ENCODE measurements at regions not wholly inside any gene's neighbourhood (a gene's known extent, or its start where the extent isn't known, plus 50 kb on each side); places are given as distances from the start of the nearest gene placed in this dataset.

- no peak overlapping the region for H2AFZ ChIP-seq (ENCODE audit: low read depth, low read length)
- H3K9me3 ChIP-seq (replicated peaks; ENCODE audit: control insufficient read depth, insufficient read depth, low read depth, low read length), result no peaks in the 10 kb centered on the region
- ChIA-PET POLR2A (no interaction called here), CTCF (ENCODE audit: low intra/inter-chr PET ratio) (no interaction called here)
- no peak overlapping the region for H3K4me3 ChIP-seq
- H3K4me1 ChIP-seq (replicated peaks in 1 of 2; ENCODE audit: control insufficient read depth in 2 of 2, insufficient read depth in 2 of 2, low read length in 2 of 2), result no peaks in the 10 kb centered on the region
- no TSS peak for BruUV-seq (replicated peaks)
- in situ Hi-C loops (cut with MboI) (no loop called here), intact Hi-C loops (cut with micrococcal nuclease) (no loop called here)
- H3K36me3 ChIP-seq (ENCODE audit: control insufficient read depth, insufficient read depth, low read length), result no peaks in the 10 kb centered on the region
- DNase-seq (ENCODE audit: extremely low read depth in 1 of 4, low spot score in 3 of 4) (no peak), FAIRE-seq (no peak), ATAC-seq (no peak)
- H3K9ac ChIP-seq (ENCODE audit: insufficient read depth in 1 of 2, low read depth in 2 of 2, low read length in 2 of 2), result no peak overlapping the region
- no peaks in the 10 kb centered on the region for H3K79me2 ChIP-seq (ENCODE audit: control insufficient read depth, insufficient read depth, low read length)
- no peaks in the 10 kb centered on the region for H4K20me1 ChIP-seq (replicated peaks; ENCODE audit: control insufficient read depth, insufficient read depth, low read length)
- H3K4me2 ChIP-seq (ENCODE audit: insufficient read depth, low read length), result no peak overlapping the region
- no peak overlapping the region for H3K27ac ChIP-seq (ENCODE audit: extremely low read depth, low read depth, low read length)
- H3K9me1 ChIP-seq (ENCODE audit: control insufficient read depth, insufficient read depth, low read length), result no peaks in the 10 kb centered on the region
- peaks cover 20 to 29% of the 10 kb centered on the region in 2 experiments; a peak in 4 of 5 replicates for H3K27me3 ChIP-seq (ENCODE audit: control insufficient read depth in 2 of 2, insufficient read depth in 2 of 2, low read length in 2 of 2)
- 9% methylated on average over 5 of the region's 5 CpGs for WGBS (ENCODE audit: insufficient coverage, low coverage, missing lambda C conversion rate)
- TF ChIP-seq ZFP36 (IDR thresholded peaks at IDR 0.05; ENCODE audit: low read depth, low read length, partially characterized antibody) (no peak), ARNT (IDR thresholded peaks at IDR 0.05) (no peak), HMGXB4 (CRISPR knock-in tag; IDR thresholded peaks at IDR 0.05) (no peak), U2AF2 (optimal IDR thresholded peaks at IDR 0.05; ENCODE audit: low read depth, low read length) (no peak), SMARCA5 (IDR thresholded peaks at IDR 0.05) (no peak), SMARCE1 (IDR thresholded peaks at IDR 0.05) (no peak), CHD7 (IDR thresholded peaks at IDR 0.05; ENCODE audit: low read depth, low read length) (no peak)
- TF ChIP-seq, protein P1, sequence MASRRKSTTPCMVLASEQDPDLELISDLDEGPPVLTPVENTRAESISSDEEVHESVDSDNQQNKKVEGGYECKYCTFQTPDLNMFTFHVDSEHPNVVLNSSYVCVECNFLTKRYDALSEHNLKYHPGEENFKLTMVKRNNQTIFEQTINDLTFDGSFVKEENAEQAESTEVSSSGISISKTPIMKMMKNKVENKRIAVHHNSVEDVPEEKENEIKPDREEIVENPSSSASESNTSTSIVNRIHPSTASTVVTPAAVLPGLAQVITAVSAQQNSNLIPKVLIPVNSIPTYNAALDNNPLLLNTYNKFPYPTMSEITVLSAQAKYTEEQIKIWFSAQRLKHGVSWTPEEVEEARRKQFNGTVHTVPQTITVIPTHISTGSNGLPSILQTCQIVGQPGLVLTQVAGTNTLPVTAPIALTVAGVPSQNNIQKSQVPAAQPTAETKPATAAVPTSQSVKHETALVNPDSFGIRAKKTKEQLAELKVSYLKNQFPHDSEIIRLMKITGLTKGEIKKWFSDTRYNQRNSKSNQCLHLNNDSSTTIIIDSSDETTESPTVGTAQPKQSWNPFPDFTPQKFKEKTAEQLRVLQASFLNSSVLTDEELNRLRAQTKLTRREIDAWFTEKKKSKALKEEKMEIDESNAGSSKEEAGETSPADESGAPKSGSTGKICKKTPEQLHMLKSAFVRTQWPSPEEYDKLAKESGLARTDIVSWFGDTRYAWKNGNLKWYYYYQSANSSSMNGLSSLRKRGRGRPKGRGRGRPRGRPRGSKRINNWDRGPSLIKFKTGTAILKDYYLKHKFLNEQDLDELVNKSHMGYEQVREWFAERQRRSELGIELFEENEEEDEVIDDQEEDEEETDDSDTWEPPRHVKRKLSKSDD (conservative IDR thresholded peaks at IDR 0.05; ENCODE audit: low read length), result no peak
Measured at GRCh38 chr5:77915346-77915745, 139.2 kb upstream of the TBCA start.
